Heart left ventricle (tissue), 13 donors: ENCODE measurements at regions not wholly inside any gene's neighbourhood (a gene's known extent, or its start where the extent isn't known, plus 50 kb on each side); places are given as distances from the start of the nearest gene placed in this dataset.

Source experiments
- CTCF ChIP-seq, 12 donors: fragments of 200-600 bp; sonication (generic) in 4 of 12; IDR thresholded peaks; one replicate each; pipeline versions ENCODE4 v1.5.0 to v1.8.0; 2018 to 2022; ENCODE audit warnings: antibody characterized with exemption in 12 of 12, mild to moderate bottlenecking in 5 of 12
- POLR2A ChIP-seq, 2 donors: fragments of 450-650 bp; IDR thresholded peaks; one replicate each; pipeline ENCODE4 v1.6.1; 2017; ENCODE audit warnings: antibody characterized with exemption in 2 of 2, mild to moderate bottlenecking in 2 of 2, moderate library complexity in 2 of 2
- donor health status: ischemic (EF 13 %, LVEDD 7.1; RV severe dilation, severe dysfunction).
- donor health status: DM: no; HTN: yes; CAD: no.
- donor health status: DM: no; HTN: no; CAD: no.
- donor health status: ischemic (EF 25% LVEDD 6.9; RV normal size, moderate dysfunction).
- donor health status: ischemic (EF 25% LVEDD 5.7; RV mildly dilated, moderate dysfunction).
- donor health status: ischemic (EF 35%, LVEDD 5.7; RV mildly dilated, moderate dysfunction).
- donor health status: nonischemic (EF 11% LVEDD 7.7; RV severe dilation, severe dysfunction).
- donor health status: DM: yes; HTN: yes; CAD: no.
- donor health status: PGD.
- donor health status: ischemic (EF 29% LVEDD 5.4; RV normal size, mild dysfunction).
- donor health status: nonischemic (EF 23%, LVEDD 6.1; RV moderate dilation, normal function).

- TF ChIP-seq POLR2A (IDR thresholded peaks at IDR 0.05) (no peak), CTCF (IDR thresholded peaks at IDR 0.05) (no peak)
Observed at GRCh38 chr6:90369651-90370050, 73.0 kb upstream of the BACH2 start.
